ENCODE measurements at regions not wholly inside any gene's neighbourhood (a gene's known extent, or its start where the extent isn't known, plus 50 kb on each side); places are given as distances from the start of the nearest gene placed in this dataset.

- Histone ChIP-seq H3K9ac (no peak overlapping the region), H4K20me1 (ENCODE audit: insufficient read depth) (no peaks in the 10 kb centered on the region), H3K27me3 (ENCODE audit: insufficient read depth) (no peaks in the 10 kb centered on the region), H2AFZ (ENCODE audit: low read depth) (no peak overlapping the region), H3K9me2 (no peaks in the 10 kb centered on the region), H3K4me3 (ENCODE audit: low read depth in 2 of 2, low read length in 1 of 2) (no peak overlapping the region), H3K4me1 (ENCODE audit: control insufficient read depth in 1 of 2, insufficient read depth in 2 of 2, low read depth in 1 of 2, low read length in 1 of 2) (peaks cover under 1 to 9% of the 10 kb centered on the region in 2 experiments; a peak in 2 of 4 replicates), H3K27ac (ENCODE audit: low read depth in 2 of 2, low read length in 1 of 2) (no peak overlapping the region), H3F3A (replicated peaks; ENCODE audit: insufficient read depth) (peaks cover 17% of the 10 kb centered on the region), H3K4me2 (no peak overlapping the region), H3K36me3 (replicated peaks in 1 of 2; ENCODE audit: control insufficient read depth in 1 of 2, insufficient read depth in 2 of 2, low read length in 1 of 2) (no peaks in the 10 kb centered on the region), H3K79me2 (ENCODE audit: insufficient read depth) (no peaks in the 10 kb centered on the region), H3K9me3 (no peaks in the 10 kb centered on the region)
- ChIA-PET POLR2A (no interaction called here), CTCF (interaction anchor here (1.2 kb wide), 1 partner anchor 462 kb away, joined by 4 read pairs; no protein-coding TSS in a partner anchor)
- TF ChIP-seq RCOR1 (IDR thresholded peaks at IDR 0.05; ENCODE audit: low read length) (no peak), TEAD4 (IDR thresholded peaks at IDR 0.05; ENCODE audit: borderline replicate concordance, insufficient read depth) (no peak), PBX3 (IDR thresholded peaks at IDR 0.05) (no peak), FOXJ3 (CRISPR knock-in tag; IDR thresholded peaks at IDR 0.05) (no peak), IRF3 (IDR thresholded peaks at IDR 0.05; ENCODE audit: low read depth, low read length) (no peak), TAF1 (IDR thresholded peaks at IDR 0.05; ENCODE audit: borderline replicate concordance, low read depth, low read length) (no peak), USF1 (IDR thresholded peaks at IDR 0.05; ENCODE audit: borderline replicate concordance, low read depth) (no peak), EZH2phosphoT487 (IDR thresholded peaks at IDR 0.05; ENCODE audit: borderline replicate concordance, low read depth) (no peak), NFIC (IDR thresholded peaks at IDR 0.05; ENCODE audit: borderline replicate concordance) (no peak), MEF2A (IDR thresholded peaks at IDR 0.05; ENCODE audit: borderline replicate concordance, low read depth) (no peak), YY1 (IDR thresholded peaks at IDR 0.05; ENCODE audit: low read depth) (no peak), TCF12 (IDR thresholded peaks at IDR 0.05) (no peak), SIN3A (IDR thresholded peaks at IDR 0.05; ENCODE audit: borderline replicate concordance, low read depth, low read length) (no peak), RAD21 (IDR thresholded peaks at IDR 0.05; ENCODE audit: low read length) (no peak), POLR2AphosphoS5 (IDR thresholded peaks at IDR 0.05; ENCODE audit: low read depth, low read length) (no peak), GABPA (IDR thresholded peaks at IDR 0.05; ENCODE audit: low read depth) (no peak), ZBTB33 (IDR thresholded peaks at IDR 0.05; ENCODE audit: borderline replicate concordance, low read depth) (no peak)
- WGBS (ENCODE audit: low lambda C conversion rate) = 58% methylated on average over 4 of the region's 4 CpGs
- DNase-seq = no peak
Measured at GRCh38 chr14:59100205-59100604, 88.3 kb upstream of the DAAM1 start.
